Calu3 (cell line): ENCODE measurements at regions not wholly inside any gene's neighbourhood (a gene's known extent, or its start where the extent isn't known, plus 50 kb on each side); places are given as distances from the start of the nearest gene placed in this dataset.

Experiments
- BruUV-seq: library from RNA; stranded (reverse); fragments of 400-500 nt; replicated peaks from 2 replicates; lab custom pipeline; 2021; lab: Mats Ljungman, UMichigan
- CTCF ChIA-PET: fragments of 300-600 bp; sonication (Branson Sonifier 250); formaldehyde crosslinking; loops from one replicate; lab custom pipeline; 2022; ENCODE audit warnings: antibody characterized with exemption; lab: Charles Lee
- DNase-seq: peaks from one replicate; pipeline ENCODE4 v3.0.0; 2022
- H3K27ac Mint-ChIP-seq: one replicate; pipeline ENCODE4 v1.8.0; 2022; ENCODE audit warnings: mixed read lengths; ENCODE audit not compliant: unreplicated experiment
- H3K27me3 Mint-ChIP-seq: one replicate; pipeline ENCODE4 v1.8.0; 2022; ENCODE audit warnings: mixed read lengths; ENCODE audit not compliant: unreplicated experiment
- H3K36me3 Mint-ChIP-seq: one replicate; pipeline ENCODE4 v1.8.0; 2022; ENCODE audit warnings: mild to moderate bottlenecking, moderate library complexity, mixed read lengths; ENCODE audit not compliant: insufficient read depth, unreplicated experiment
- H3K4me1 Mint-ChIP-seq: one replicate; pipeline ENCODE4 v1.8.0; 2022; ENCODE audit warnings: mild to moderate bottlenecking, low read depth, mixed read lengths; ENCODE audit not compliant: unreplicated experiment
- H3K4me3 Mint-ChIP-seq: one replicate; pipeline ENCODE4 v1.8.0; 2022; ENCODE audit warnings: mild to moderate bottlenecking, low read depth, moderate library complexity, mixed read lengths; ENCODE audit not compliant: unreplicated experiment
- H3K9me3 Mint-ChIP-seq: one replicate; pipeline ENCODE4 v1.8.0; 2022; ENCODE audit warnings: low read depth, mixed read lengths; ENCODE audit not compliant: unreplicated experiment
- intact Hi-C: fragments of 100-400 bp; cut with micrococcal nuclease; formaldehyde crosslinking; loops from one replicate; pipeline ENCODE4 v1.10.0; 2022; ENCODE audit not compliant: unreplicated experiment
- TF ChIP-seq, protein P1 (sequence below): fragments of 200-600 bp; IDR thresholded peaks from one replicate; pipeline ENCODE4 v1.8.0; 2022; ENCODE audit warnings: antibody characterized with exemption; ENCODE audit not compliant: unreplicated experiment

- H3K9me3 Mint-ChIP-seq = no peaks in the 10 kb centered on the region
- TF ChIP-seq, protein P1, sequence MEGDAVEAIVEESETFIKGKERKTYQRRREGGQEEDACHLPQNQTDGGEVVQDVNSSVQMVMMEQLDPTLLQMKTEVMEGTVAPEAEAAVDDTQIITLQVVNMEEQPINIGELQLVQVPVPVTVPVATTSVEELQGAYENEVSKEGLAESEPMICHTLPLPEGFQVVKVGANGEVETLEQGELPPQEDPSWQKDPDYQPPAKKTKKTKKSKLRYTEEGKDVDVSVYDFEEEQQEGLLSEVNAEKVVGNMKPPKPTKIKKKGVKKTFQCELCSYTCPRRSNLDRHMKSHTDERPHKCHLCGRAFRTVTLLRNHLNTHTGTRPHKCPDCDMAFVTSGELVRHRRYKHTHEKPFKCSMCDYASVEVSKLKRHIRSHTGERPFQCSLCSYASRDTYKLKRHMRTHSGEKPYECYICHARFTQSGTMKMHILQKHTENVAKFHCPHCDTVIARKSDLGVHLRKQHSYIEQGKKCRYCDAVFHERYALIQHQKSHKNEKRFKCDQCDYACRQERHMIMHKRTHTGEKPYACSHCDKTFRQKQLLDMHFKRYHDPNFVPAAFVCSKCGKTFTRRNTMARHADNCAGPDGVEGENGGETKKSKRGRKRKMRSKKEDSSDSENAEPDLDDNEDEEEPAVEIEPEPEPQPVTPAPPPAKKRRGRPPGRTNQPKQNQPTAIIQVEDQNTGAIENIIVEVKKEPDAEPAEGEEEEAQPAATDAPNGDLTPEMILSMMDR = no peak
- BruUV-seq = no TSS peak
- H3K4me1 Mint-ChIP-seq = no peaks in the 10 kb centered on the region
- CTCF ChIA-PET = no interaction called here
- DNase-seq = no peak
- no peak overlapping the region for H3K4me3 Mint-ChIP-seq
- no peak overlapping the region for H3K27ac Mint-ChIP-seq
- H3K36me3 Mint-ChIP-seq = no peaks in the 10 kb centered on the region
- intact Hi-C loops = no loop called here
- no peaks in the 10 kb centered on the region for H3K27me3 Mint-ChIP-seq
These were observed 932.1 kb upstream of the SLIT2 start for GRCh38 chr4:19319607-19320006.

- CTCF ChIA-PET = no interaction called here
- peaks cover under 1% of the 10 kb centered on the region for H3K9me3 Mint-ChIP-seq
- no peaks in the 10 kb centered on the region for H3K4me1 Mint-ChIP-seq
- H3K36me3 Mint-ChIP-seq = no peaks in the 10 kb centered on the region
- DNase-seq = no peak
- no peaks in the 10 kb centered on the region for H3K27me3 Mint-ChIP-seq
- TF ChIP-seq, protein P1 = no peak
- no peak overlapping the region for H3K4me3 Mint-ChIP-seq
- no TSS peak for BruUV-seq
- H3K27ac Mint-ChIP-seq = no peak overlapping the region
- intact Hi-C loops = no loop called here
These were observed 934.3 kb upstream of the SLIT2 start for GRCh38 chr4:19317377-19317776.

DNA sequence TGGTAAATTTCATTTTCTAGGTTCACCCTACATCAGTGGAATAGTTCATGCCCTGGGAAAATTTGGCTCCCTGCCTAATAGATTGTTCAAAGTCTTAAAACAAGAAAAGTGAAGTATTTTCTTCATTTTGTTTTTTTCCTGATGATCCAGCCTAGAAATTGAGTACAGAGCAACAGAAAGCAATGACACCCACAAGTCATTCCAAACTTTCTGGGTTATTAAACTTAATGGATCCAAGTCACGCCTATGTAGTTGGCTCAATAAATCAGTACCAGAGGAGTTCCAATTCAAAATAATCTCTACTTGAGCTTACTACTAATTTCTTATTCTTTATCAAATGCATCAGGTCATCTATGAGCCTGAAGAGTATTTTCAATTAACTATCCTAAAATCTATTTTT is 937.6 kb upstream of the SLIT2 start:
- no peaks in the 10 kb centered on the region for H3K4me1 Mint-ChIP-seq
- CTCF ChIA-PET = no interaction called here
- peaks cover 2% of the 10 kb centered on the region for H3K9me3 Mint-ChIP-seq
- no peak overlapping the region for H3K27ac Mint-ChIP-seq
- no peak overlapping the region for H3K4me3 Mint-ChIP-seq
- H3K27me3 Mint-ChIP-seq = no peaks in the 10 kb centered on the region
- intact Hi-C loops = no loop called here
- BruUV-seq = no TSS peak
- no peak for DNase-seq
- no peaks in the 10 kb centered on the region for H3K36me3 Mint-ChIP-seq
- TF ChIP-seq, protein P1 = no peak

DNA sequence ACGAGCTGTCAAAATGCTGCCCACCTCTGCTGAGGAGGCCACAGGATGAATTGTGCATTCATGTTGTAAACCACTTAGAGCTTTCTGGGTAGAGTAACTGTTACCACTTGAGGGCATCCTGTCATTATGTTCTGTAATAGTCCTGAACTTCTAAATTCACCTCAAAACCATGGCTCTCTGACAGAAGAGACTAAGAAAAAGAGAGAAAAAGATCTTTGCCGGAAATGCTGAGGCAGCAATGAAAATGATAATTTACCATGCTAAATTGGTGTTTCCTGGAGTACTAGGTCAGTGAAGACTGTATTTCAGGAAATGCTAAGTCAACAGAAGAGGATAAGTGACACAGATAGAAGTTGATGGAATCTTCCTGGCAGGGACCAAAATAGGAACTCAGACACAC is 942.3 kb upstream of the SLIT2 start:
- intact Hi-C loops = loop anchor here (2.0 kb wide), 1 partner anchor 939 kb away; no protein-coding TSS in a partner anchor
- TF ChIP-seq, protein P1 = no peak
- no TSS peak for BruUV-seq
- Mint-ChIP-seq H3K27ac (no peak overlapping the region), H3K9me3 (peaks cover 7% of the 10 kb centered on the region), H3K36me3 (no peaks in the 10 kb centered on the region), H3K27me3 (no peaks in the 10 kb centered on the region), H3K4me1 (no peaks in the 10 kb centered on the region), H3K4me3 (no peak overlapping the region)
- no peak for DNase-seq
- CTCF ChIA-PET = interaction anchor here (0.6 kb wide), 1 partner anchor 939 kb away, joined by 3 read pairs; no protein-coding TSS in a partner anchor
